Prostate gland (tissue), 2 donors: ENCODE measurements at regions not wholly inside any gene's neighbourhood (a gene's known extent, or its start where the extent isn't known, plus 50 kb on each side); places are given as distances from the start of the nearest gene placed in this dataset.

ENCODE experiments used
- DNase-seq: peaks from one replicate; pipeline ENCODE4 v3.0.0-alpha.2; 2019; ENCODE audit warnings: low spot score
- H3K27ac ChIP-seq, 2 donors: fragments of 200-600 bp; sonication (generic); 2 replicates each; pipeline ENCODE4 v1.5.1; 2017 to 2019
- H3K27me3 ChIP-seq: fragments of 200-600 bp; sonication (generic); replicated peaks from 2 replicates; pipeline ENCODE4 v1.5.1; 2019; ENCODE audit not compliant: insufficient read depth
- H3K36me3 ChIP-seq, 2 donors: fragments of 200-600 bp; sonication (generic); 1 replicate in 1 of 2; 2 replicates in 1 of 2; pipeline versions ENCODE4 v1.5.1 to v1.8.1; 2017 to 2019
- H3K4me1 ChIP-seq: fragments of 200-600 bp; sonication (generic); replicated peaks from 2 replicates; pipeline ENCODE4 v1.5.1; 2019
- H3K4me3 ChIP-seq, 2 donors: fragments of 200-600 bp; sonication (generic); 2 replicates each; pipeline ENCODE4 v1.5.1; 2017 to 2019
- H3K9me3 ChIP-seq: fragments of 200-600 bp; sonication (generic); 2 replicates; pipeline ENCODE4 v1.5.1; 2017
- POLR2A ChIP-seq: fragments of 450-650 bp; IDR thresholded peaks from one replicate; pipeline ENCODE4 v1.6.1; 2016; ENCODE audit warnings: antibody characterized with exemption, mild to moderate bottlenecking
- POLR2AphosphoS5 ChIP-seq: sonication (generic); formaldehyde crosslinking; IDR thresholded peaks from one replicate; pipeline ENCODE4 v1.6.1; 2017; ENCODE audit warnings: antibody characterized with exemption
- WGBS: methylation state at CpG from one replicate; pipeline ENCODE4 v1.1.5; 2018; 5-methylcytosine and 5-hydroxymethylcytosine counted together
- intact Hi-C: fragments of 100-400 bp; cut with DNase I; formaldehyde crosslinking; loops from one replicate; pipeline ENCODE4 v1.14.2; 2022
- TF ChIP-seq, protein P1 (sequence below), 4 experiments: fragments of 200-600 bp in 2 of 4; fragments of 450-650 bp in 2 of 4; sonication (generic) in 2 of 4; IDR thresholded peaks; 1 replicate in 3 of 4; 2 replicates in 1 of 4; pipeline ENCODE4 v1.5.1; 2016 to 2019; ENCODE audit warnings: antibody characterized with exemption in 4 of 4, mild to moderate bottlenecking in 2 of 4, moderate library complexity in 2 of 4

- Histone ChIP-seq H3K9me3 (no peaks in the 10 kb centered on the region), H3K27me3 (no peaks in the 10 kb centered on the region), H3K36me3 (no peaks in the 10 kb centered on the region), H3K4me1 (no peaks in the 10 kb centered on the region), H3K4me3 (no peak overlapping the region), H3K27ac (no peak overlapping the region)
- DNase-seq, result no peak
- 88% methylated on average over 4 of the region's 4 CpGs for WGBS
- intact Hi-C loops, result no loop called here
- TF ChIP-seq POLR2A (no peak), POLR2AphosphoS5 (no peak)
- TF ChIP-seq, protein P1, sequence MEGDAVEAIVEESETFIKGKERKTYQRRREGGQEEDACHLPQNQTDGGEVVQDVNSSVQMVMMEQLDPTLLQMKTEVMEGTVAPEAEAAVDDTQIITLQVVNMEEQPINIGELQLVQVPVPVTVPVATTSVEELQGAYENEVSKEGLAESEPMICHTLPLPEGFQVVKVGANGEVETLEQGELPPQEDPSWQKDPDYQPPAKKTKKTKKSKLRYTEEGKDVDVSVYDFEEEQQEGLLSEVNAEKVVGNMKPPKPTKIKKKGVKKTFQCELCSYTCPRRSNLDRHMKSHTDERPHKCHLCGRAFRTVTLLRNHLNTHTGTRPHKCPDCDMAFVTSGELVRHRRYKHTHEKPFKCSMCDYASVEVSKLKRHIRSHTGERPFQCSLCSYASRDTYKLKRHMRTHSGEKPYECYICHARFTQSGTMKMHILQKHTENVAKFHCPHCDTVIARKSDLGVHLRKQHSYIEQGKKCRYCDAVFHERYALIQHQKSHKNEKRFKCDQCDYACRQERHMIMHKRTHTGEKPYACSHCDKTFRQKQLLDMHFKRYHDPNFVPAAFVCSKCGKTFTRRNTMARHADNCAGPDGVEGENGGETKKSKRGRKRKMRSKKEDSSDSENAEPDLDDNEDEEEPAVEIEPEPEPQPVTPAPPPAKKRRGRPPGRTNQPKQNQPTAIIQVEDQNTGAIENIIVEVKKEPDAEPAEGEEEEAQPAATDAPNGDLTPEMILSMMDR (IDR thresholded peaks at IDR 0.05), result no peak
Measured at GRCh38 chr12:11446372-11446771, 51.0 kb upstream of the PRB2 start.

DNA sequence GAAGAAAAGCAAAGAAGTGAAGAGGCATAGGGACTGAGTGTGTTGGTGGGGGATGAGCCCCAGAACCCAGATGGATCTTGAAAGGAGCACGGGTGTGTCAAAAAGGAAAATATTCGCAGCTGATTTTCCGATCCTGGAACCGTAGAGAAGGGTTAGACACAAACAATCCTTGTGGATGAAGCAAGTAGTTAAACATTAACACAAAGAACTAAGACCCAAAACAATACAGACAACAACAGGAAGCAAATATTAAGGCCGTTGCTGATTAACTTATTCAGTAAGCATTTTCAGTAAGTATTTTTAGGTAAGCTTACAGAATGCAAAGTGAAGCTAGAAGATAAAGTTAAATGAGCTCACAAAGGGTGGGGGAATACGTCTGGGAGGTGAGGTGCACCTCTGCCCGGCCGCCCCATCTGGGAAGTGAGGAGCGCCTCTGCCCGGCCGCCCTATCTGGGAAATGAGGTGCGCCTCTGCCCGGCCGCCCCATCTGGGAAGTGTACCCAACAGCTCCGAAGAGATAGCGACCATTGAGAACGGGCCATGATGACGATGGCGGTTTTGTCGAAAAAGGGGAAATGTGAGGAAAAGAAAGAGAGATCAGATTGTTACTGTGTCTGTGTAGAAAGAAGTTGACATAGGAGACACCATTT is 62.8 kb upstream of the PRB2 start:
- 78% methylated on average over 20 of the region's 20 CpGs for WGBS
- no peaks in the 10 kb centered on the region for H3K27me3 ChIP-seq
- H3K36me3 ChIP-seq, result no peaks in the 10 kb centered on the region
- intact Hi-C loops, result no loop called here
- H3K9me3 ChIP-seq, result no peaks in the 10 kb centered on the region
- no peak for TF ChIP-seq POLR2AphosphoS5
- no peak for TF ChIP-seq POLR2A
- TF ChIP-seq, protein P1 (IDR thresholded peaks at IDR 0.05), result no peak
- no peak overlapping the region for H3K4me3 ChIP-seq
- H3K4me1 ChIP-seq, result no peaks in the 10 kb centered on the region
- H3K27ac ChIP-seq, result no peak overlapping the region
- DNase-seq, result no peak

DNA sequence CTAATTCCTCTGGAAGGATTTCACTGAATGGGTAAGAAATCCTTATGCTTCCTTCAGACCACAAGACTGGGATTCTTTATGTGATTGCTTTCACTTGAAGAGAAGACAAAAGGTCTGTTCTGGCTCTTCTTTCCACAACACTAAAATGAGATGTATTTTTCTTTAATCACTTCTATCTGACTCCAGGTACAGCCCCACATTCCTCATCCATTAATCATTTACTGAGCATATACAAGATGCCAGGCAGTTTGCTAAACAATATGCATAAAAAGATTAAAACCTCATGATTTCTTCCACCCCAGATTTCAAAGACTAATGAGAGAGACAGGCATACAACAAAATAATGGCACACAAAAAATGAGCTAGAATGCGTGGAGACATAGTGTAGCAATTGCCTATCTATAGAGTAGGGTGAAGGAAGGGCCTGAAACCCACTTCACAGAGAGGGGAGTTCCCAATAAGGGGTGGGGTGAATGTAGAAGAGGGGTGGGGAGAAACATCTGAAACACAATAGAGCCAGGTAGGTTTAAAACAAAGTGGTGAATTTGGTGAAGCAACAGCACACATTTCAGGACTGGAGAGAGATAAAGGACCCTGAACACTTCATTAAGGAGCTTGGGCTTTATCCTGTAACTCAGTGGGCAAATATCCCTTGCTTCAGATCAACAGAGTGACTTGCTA is 65.1 kb upstream of the PRB2 start:
- Histone ChIP-seq H3K27me3 (no peaks in the 10 kb centered on the region), H3K36me3 (no peaks in the 10 kb centered on the region), H3K4me1 (no peaks in the 10 kb centered on the region), H3K27ac (no peak overlapping the region), H3K9me3 (no peaks in the 10 kb centered on the region), H3K4me3 (no peak overlapping the region)
- intact Hi-C loops, result no loop called here
- TF ChIP-seq POLR2A, result no peak
- TF ChIP-seq, protein P1 (IDR thresholded peaks at IDR 0.05), result no peak
- no peak for TF ChIP-seq POLR2AphosphoS5
- WGBS, result 64% methylated on average over 1 of the region's 1 CpG
- no peak for DNase-seq

GRCh38 chr12:11461433-11461832 is 66.1 kb upstream of the PRB2 start:
- 70% methylated on average over 4 of the region's 4 CpGs for WGBS
- intact Hi-C loops, result no loop called here
- DNase-seq, result no peak
- TF ChIP-seq, protein P1 (IDR thresholded peaks at IDR 0.05), result no peak
- TF ChIP-seq POLR2AphosphoS5 (no peak), POLR2A (no peak)
- Histone ChIP-seq H3K27me3 (no peaks in the 10 kb centered on the region), H3K4me1 (no peaks in the 10 kb centered on the region), H3K36me3 (no peaks in the 10 kb centered on the region), H3K4me3 (no peak overlapping the region), H3K9me3 (no peaks in the 10 kb centered on the region), H3K27ac (no peak overlapping the region)

- DNase-seq, result no peak
- Histone ChIP-seq H3K4me3 (no peak overlapping the region), H3K36me3 (no peaks in the 10 kb centered on the region), H3K9me3 (no peaks in the 10 kb centered on the region), H3K27ac (no peak overlapping the region), H3K4me1 (no peaks in the 10 kb centered on the region), H3K27me3 (no peaks in the 10 kb centered on the region)
- intact Hi-C loops, result no loop called here
- no peak for TF ChIP-seq POLR2AphosphoS5
- TF ChIP-seq POLR2A, result no peak
- TF ChIP-seq, protein P1 (IDR thresholded peaks at IDR 0.05), result no peak
- WGBS, result 47% methylated on average over 1 of the region's 1 CpG
Measured at GRCh38 chr12:11477110-11477509, 81.7 kb upstream of the PRB2 start.
